RPMI7951 (cell line): ENCODE measurements at regions not wholly inside any gene's neighbourhood (a gene's known extent, or its start where the extent isn't known, plus 50 kb on each side); places are given as distances from the start of the nearest gene placed in this dataset.

Experiments
- DNase-seq: peaks from one replicate; pipeline ENCODE4 v3.0.0-alpha.2; 2012; ENCODE audit warnings: low read depth

DNA sequence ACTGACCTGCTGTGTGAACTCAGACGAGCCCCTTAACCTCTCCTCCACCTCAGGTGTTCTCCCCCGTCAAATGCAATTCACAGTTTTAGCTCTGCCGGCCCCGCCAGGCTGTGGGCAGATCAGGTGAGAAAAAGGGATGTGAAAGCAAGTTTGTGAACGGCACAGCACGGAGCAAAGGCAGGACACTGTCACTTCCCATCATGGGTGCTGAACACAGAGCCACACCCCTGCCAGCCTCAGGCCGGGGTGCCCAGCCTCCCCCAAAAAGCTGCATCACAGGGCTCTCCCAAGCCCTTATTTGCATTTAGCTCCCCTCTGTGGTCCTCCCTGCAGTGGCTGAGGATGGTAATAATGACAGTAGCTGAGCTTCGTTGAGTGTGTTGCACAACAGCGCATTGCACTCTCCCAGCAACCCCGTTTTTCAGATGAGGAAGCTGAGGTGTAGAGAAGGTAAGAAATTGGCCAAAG, 88.8 kb upstream of the TNRC6C start:
- DNase-seq: no peak

- no peak for DNase-seq
These were observed 86.3 kb upstream of the TNRC6C start for GRCh38 chr17:77872199-77872598.

GRCh38 chr17:77872714-77873499, 85.6 kb upstream of the TNRC6C start:
- DNase-seq: no peak

DNA sequence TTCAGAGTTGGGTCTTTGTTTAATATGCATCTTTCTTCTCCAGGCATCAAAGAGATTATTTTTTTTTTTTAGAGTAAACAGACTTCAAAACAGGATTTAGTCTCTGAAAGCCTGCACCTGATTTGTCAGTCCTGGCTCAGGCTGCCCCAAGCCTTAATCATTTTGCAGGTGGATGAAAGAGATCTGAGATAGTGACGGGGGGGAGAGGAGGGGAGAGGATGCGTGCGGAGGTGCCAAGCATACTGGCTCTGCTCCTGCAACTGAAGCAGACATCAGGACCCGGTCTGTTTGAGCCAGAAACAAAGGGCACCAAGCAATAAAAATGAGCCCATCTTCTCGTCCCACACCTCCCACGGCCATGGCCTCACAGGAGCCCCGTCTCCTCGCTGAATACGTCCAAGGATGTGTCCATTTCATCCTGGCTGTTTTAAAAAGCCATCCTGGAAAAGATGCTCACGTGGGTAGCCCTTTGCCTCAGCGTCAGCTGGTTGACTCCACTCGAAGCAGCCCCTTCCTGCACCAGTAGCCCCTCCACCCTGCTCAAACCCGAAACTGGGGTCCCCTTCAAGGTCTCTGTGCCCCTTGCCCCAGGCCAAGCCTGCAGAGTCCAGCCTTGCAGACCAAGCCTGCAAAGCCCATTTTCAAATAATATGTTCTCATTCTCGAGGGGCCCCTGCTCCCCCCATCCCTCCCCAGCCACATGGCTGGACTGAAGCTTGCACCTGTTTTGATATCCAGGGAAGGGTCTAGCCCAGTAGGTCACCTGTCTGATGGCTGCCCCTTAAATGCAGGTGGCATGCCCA, 84.8 kb upstream of the TNRC6C start:
- no peak for DNase-seq

GRCh38 chr17:77874303-77875050, 84.0 kb upstream of the TNRC6C start:
- DNase-seq: no peak

GRCh38 chr17:77875051-77875780, 83.3 kb upstream of the TNRC6C start:
- peak; percentile 78 for DNase-seq

- peak; percentile 50 for DNase-seq
These were observed 82.5 kb upstream of the TNRC6C start for GRCh38 chr17:77875881-77876509.

- DNase-seq: no peak
These were observed 81.5 kb upstream of the TNRC6C start for GRCh38 chr17:77877036-77877435.

DNA sequence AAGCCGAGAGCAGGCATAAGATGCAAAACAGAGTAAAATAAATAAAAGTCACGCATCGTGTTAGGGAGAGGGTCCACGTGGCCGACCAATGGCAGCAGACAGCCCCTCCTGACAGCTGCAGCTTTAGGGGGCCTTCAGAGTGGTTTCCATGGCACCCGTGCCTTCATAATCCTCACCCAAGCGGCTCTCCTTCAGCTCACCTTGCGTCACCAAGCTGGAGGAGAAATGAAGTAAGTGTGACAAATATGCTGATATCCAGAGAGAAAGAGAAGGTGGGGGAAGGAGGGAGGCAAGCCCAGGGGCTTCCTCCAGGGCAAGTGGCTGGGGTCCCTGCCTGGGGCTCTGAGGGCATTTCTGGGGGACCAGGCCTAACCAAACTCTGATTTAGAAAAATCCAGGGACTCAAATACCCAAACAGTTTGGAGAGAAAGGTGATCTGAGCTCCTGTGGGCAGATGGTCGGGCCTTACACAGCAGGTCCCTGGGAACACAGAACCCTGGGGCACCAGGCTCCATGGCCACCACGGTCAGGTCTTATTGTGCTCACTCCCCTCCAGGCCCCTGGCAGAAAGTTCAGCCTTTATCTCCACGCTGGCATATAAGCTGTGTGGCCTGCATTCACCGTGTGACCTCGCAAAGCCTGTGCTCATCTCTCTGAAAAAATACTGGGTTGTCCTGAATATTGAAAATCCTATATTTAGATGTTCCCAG, 80.7 kb upstream of the TNRC6C start:
- no peak for DNase-seq

GRCh38 chr17:77879226-77879895, 79.1 kb upstream of the TNRC6C start:
- DNase-seq: no peak

DNA sequence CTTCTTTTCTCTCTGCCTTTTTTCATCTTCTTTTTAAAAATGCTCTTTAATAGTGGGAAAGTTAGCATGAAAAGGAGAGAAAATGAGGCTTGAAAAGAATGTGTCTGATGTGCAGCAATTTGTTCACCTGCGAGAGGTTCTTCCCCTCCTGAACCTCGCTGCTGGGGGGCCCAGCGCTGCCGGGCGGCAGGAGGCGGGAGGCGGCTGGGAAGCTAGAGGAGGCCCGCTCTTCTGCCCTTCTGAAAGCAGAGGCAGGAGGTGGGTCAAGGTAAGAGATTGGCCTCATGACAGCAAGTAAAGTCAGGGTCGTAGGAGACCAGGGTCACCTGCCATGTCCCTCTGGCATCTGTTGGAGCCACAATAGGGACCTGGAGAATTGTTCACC, 78.6 kb upstream of the TNRC6C start:
- no peak for DNase-seq

DNA sequence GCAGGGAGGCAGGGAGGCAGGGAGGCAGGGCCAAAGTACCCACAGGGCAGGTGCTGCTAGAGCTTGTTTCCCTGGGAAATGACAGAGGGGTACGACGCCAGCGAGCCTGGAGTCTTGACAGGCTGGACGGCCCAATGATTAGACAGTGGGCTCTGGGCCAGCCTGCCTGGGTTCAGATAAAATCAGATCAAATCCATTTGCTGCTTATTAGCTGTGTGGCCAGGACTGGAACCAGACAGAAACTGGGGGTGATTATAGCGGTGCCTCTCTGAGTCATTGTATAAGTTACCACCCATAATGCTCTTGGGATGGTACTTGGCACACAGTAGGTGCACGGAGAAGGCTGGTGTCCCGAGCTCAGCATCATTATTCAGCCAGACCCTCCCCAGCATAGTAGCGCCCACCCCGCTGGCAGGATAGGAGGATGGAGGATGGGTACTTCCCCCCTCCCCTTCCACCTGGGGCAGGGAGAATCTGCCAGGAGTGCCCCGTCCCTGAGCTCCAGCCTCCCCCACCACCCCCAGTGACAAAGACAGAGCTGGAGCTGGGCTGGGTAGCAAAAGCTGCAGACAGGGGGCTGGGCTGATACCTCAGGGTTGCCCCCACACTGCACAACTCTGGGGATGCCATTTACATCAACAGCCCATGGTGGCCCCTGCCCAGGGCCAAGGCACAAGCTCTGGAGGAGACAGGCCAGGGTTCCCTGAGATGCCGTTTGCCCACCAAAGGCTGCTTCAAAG, 77.6 kb upstream of the TNRC6C start:
- no peak for DNase-seq

DNA sequence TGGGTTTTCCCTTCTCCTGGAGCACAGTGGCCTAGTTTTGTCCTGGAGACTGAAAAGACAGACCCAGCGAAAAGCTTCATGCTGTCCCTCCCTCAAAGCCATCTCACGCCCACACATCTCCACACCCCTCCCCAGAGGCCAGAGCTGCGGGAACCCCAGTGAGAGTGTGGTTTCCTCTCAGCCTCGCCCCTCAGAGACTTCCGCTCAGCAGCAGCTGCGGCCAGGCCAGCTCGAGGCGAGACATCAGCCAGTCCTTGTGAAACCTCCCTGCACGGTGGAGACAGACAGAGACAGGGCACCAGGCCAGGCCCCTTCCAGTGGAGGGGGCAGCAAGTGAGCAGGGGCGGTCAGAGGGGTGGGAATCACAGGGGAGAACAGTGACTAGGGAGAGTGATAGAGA, 77.0 kb upstream of the TNRC6C start:
- peak; percentile 76 for DNase-seq

DNA sequence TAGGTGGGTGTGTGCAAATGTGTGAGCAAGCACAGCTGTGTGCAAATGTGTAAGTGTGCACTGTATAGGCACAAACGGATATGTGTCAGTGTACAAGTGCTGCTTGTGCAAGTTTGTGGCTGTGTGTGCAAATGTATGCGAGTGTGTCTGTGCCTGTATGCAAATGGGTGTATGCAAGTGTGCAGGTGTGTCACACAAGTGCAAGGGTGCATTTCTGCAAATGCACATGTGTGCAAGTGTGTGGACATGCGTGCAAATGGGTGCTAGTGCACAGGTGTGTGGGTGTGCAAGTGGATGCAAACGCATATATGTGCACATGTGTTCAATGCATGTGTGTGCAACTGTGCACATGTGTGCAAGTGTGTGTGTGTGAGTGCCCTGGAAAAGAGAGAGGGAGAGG, 76.5 kb upstream of the TNRC6C start:
- no peak for DNase-seq

GRCh38 chr17:77882481-77883212, 75.9 kb upstream of the TNRC6C start:
- DNase-seq: peak; percentile 56

DNA sequence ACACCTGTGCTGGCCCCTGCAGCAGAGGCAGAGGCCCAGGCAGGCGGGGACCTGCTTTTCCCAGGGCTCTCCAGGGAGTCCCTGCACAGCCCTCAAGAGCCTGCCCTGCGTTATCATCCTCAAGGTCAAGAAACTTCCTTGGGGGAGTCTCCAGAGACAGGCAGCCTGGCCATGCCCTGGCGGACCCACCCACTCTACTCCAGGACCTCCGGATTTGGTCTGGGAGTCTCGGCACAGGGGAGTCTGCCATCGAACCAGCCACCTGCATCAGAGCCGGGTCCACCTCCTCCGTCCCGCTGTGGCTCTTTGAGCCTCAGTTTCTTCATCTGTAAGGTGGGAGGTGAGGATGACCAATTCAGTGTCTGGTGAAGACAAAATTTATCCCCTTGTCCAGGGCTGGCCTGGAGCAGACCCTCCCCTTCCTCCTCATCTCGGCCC, 75.3 kb upstream of the TNRC6C start:
- DNase-seq: no peak

DNA sequence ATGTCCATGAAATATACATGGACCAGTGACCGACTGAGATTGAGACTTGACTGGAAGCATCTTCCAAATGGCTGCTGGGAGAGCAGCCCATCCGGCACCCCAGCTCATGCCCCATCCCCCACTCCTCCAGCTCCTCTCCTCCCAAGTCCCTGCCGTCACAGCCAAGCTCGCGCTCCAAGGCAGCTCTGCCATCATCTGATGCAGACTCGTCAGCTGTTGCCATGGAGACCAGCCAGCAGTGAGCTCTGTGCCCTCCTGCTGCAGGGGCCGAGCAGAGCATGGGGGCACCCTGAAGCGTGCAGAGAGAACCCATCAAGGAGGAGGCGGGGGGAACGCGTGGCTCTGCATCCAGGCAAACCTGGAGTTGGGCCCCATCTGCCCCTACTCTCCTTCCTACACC, 74.5 kb upstream of the TNRC6C start:
- DNase-seq: no peak

- DNase-seq: no peak
These were observed 73.4 kb upstream of the TNRC6C start for GRCh38 chr17:77884967-77885641.
